ENCODE measurements at regions not wholly inside any gene's neighbourhood (a gene's known extent, or its start where the extent isn't known, plus 50 kb on each side); places are given as distances from the start of the nearest gene placed in this dataset.

DNA sequence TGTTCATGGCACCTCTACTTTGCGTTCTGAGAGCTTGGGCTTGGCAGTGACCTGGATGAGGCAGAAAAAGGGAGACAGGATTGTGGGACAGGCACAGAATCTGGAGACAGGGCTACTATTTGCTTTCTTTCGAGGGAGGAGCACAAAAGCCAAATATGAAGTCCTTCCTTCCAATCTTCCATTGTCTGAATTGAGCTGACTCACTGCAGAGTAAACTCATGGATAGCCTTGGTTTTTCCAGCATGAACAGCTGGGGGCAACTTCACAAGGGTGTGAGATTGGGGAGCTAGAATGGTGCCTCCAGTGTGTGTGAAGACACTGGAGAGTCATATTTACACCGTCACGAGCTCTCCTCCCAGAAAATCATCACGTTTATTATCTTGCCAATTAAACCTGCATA is 55.6 kb upstream of the NRP1 start:
- Histone ChIP-seq H3K36me3 (no peaks in the 10 kb centered on the region), H3K27me3 (no peaks in the 10 kb centered on the region), H3K4me1 (no peaks in the 10 kb centered on the region), H3K27ac (no peak overlapping the region), H3K9me3 (no peaks in the 10 kb centered on the region), H3K4me3 (no peak overlapping the region)
- TF ChIP-seq, protein P1, sequence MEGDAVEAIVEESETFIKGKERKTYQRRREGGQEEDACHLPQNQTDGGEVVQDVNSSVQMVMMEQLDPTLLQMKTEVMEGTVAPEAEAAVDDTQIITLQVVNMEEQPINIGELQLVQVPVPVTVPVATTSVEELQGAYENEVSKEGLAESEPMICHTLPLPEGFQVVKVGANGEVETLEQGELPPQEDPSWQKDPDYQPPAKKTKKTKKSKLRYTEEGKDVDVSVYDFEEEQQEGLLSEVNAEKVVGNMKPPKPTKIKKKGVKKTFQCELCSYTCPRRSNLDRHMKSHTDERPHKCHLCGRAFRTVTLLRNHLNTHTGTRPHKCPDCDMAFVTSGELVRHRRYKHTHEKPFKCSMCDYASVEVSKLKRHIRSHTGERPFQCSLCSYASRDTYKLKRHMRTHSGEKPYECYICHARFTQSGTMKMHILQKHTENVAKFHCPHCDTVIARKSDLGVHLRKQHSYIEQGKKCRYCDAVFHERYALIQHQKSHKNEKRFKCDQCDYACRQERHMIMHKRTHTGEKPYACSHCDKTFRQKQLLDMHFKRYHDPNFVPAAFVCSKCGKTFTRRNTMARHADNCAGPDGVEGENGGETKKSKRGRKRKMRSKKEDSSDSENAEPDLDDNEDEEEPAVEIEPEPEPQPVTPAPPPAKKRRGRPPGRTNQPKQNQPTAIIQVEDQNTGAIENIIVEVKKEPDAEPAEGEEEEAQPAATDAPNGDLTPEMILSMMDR (IDR thresholded peaks at IDR 0.05): no peak
- no peak for TF ChIP-seq POLR2A (IDR thresholded peaks at IDR 0.05)
- no peak for DNase-seq

DNA sequence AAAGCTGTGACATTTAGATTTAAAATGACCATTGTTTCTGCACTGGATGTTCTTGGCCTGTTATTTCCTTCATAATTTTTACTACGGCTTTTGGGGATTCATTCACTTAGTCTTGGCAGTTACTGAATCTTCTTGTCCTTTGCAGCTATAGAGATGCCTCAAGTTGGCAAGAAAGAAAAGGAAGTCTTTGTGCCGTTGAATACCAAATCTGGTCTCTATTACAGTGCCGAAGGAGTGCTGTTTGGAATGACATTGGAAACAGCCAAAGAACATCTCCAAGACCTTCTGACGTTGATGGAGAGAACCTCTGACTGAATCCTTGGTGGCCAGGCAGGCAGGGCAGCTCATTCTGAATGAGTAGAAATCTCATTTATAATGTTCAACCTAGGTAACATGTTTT is 54.3 kb upstream of the NRP1 start:
- no peaks in the 10 kb centered on the region for H3K4me1 ChIP-seq
- no peak overlapping the region for H3K4me3 ChIP-seq
- H3K9me3 ChIP-seq: no peaks in the 10 kb centered on the region
- TF ChIP-seq, protein P1 (IDR thresholded peaks at IDR 0.05): no peak
- no peak for TF ChIP-seq POLR2A (IDR thresholded peaks at IDR 0.05)
- no peaks in the 10 kb centered on the region for H3K27me3 ChIP-seq
- no peak for DNase-seq
- no peak overlapping the region for H3K27ac ChIP-seq
- H3K36me3 ChIP-seq: no peaks in the 10 kb centered on the region

DNA sequence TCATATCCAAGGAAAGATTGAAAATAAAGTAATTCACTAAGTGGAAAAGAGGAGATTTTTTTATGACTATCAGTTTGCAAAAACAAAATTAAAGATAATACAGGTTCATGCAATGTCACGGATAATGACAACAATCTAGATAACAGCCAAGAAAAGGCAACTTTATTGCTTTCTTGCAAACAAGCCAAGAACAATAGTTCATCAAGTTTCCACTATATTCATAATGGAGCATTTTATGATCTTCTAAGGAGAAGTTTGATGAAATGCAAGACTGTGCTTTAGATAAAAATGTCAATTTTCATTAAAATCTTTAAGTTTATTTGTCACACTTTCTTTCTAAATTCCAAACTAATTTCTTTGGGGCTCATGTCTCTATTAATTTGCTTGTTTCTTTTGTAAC is 53.9 kb upstream of the NRP1 start:
- no peaks in the 10 kb centered on the region for H3K27me3 ChIP-seq
- H3K4me3 ChIP-seq: no peak overlapping the region
- no peaks in the 10 kb centered on the region for H3K9me3 ChIP-seq
- no peaks in the 10 kb centered on the region for H3K4me1 ChIP-seq
- DNase-seq: no peak
- no peaks in the 10 kb centered on the region for H3K36me3 ChIP-seq
- H3K27ac ChIP-seq: no peak overlapping the region
- TF ChIP-seq, protein P1 (IDR thresholded peaks at IDR 0.05): no peak
- TF ChIP-seq POLR2A (IDR thresholded peaks at IDR 0.05): no peak

DNA sequence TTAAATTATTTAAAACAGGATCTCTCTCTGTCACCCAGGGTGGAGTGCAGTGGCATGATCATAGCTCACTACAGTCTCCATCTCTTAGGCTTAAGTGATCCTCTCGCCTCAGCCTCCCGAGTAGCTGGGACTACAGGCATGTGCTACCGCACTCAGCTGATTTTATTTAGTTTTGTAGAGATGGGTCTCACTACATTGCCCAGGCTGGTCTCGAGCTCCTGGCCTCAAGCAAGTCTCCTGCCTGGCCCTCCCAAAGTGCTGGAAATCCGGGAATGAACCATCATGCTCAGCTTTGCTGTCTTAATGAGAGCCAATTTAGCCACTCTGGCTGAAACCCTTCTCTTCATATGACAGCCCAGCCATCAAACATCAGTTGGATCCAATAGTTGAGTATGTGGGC is 53.3 kb upstream of the NRP1 start:
- Histone ChIP-seq H3K27me3 (no peaks in the 10 kb centered on the region), H3K4me1 (no peaks in the 10 kb centered on the region), H3K36me3 (no peaks in the 10 kb centered on the region), H3K9me3 (no peaks in the 10 kb centered on the region), H3K4me3 (no peak overlapping the region), H3K27ac (no peak overlapping the region)
- DNase-seq: no peak
- TF ChIP-seq, protein P1 (IDR thresholded peaks at IDR 0.05): no peak
- no peak for TF ChIP-seq POLR2A (IDR thresholded peaks at IDR 0.05)

DNA sequence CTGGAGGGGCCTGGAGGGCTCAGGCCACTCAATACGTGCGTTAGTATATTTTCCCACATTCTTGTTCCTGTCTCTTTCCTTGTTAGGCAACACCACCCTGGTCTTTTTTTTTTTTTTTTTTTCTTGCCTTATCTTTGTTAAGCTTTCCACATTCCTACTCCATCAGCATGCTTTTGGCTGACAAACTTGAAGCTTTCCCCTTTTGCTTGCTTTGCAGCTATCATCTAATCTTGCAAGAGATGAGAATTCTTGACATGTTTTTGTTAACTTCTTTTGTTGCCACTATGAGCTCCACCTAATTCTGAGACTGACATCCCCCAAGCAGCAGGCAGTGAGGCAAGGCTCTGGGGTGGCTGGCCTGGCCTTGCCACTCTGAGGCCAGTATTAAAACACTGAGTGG is 52.5 kb upstream of the NRP1 start:
- no peak for DNase-seq
- TF ChIP-seq, protein P1 (IDR thresholded peaks at IDR 0.05): no peak
- TF ChIP-seq POLR2A (IDR thresholded peaks at IDR 0.05): no peak

DNA sequence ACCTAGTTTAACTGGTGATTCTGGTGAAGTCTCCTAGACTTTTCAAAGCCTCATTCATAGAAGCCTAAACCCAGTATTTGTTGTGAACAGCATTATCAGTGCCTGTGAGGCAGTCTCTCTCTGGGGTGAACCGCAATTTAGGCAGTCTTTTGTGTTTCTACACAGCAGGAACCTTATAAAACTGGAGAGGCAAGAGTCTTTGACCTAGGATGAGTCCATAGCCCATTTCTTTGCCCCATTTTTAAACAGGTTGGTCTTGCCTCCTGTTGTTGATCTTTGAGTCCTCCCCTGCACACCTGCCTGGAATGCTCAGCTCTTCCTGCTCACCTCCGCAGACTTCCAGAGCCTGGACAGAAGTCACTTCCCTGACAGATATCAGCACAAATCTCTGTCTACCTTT is 51.2 kb upstream of the NRP1 start:
- no peak for DNase-seq
- no peak for TF ChIP-seq POLR2A (IDR thresholded peaks at IDR 0.05)
- TF ChIP-seq, protein P1 (IDR thresholded peaks at IDR 0.05): no peak
- H3K4me1 ChIP-seq: peaks cover 0 to 9% (median 0%) of the 10 kb centered on the region in 4 donors
- H3K9me3 ChIP-seq: no peaks in the 10 kb centered on the region
- no peak overlapping the region for H3K4me3 ChIP-seq
- no peaks in the 10 kb centered on the region for H3K27me3 ChIP-seq
- H3K27ac ChIP-seq: no peak overlapping the region
- H3K36me3 ChIP-seq: no peaks in the 10 kb centered on the region

More for the DNA sequence above, 52.5 kb upstream of the NRP1 start:
- Histone ChIP-seq H3K4me3 (no peak overlapping the region), H3K9me3 (no peaks in the 10 kb centered on the region), H3K36me3 (no peaks in the 10 kb centered on the region), H3K27me3 (no peaks in the 10 kb centered on the region), H3K4me1 (peaks cover 0 to 3% (median 0%) of the 10 kb centered on the region in 4 donors), H3K27ac (no peak overlapping the region)
